K562 (cell line): ENCODE measurements at regions not wholly inside any gene's neighbourhood (a gene's known extent, or its start where the extent isn't known, plus 50 kb on each side); places are given as distances from the start of the nearest gene placed in this dataset.

Source experiments
- ATAC-seq: fragments of 200-7000 bp; cut with Tn5 transposase; 3 replicates; pipeline ENCODE4 v1.9.1; 2020; ENCODE audit warnings: moderate library complexity
- BruUV-seq: library from RNA; stranded (reverse); fragments of 400-500 nt; replicated peaks from 2 replicates; lab custom pipeline; 2021; lab: Mats Ljungman, UMichigan
- CTCF ChIA-PET: fragments of 300-600 bp; formaldehyde crosslinking; extraction: SDS; loops from one replicate; lab custom pipeline; 2021; ENCODE audit warnings: low intra/inter-chr PET ratio; lab: Yijun Ruan, JAX
- POLR2A ChIA-PET: fragments of 300-600, 350-650 bp; sonication (Branson Sonifier 250); formaldehyde crosslinking; extraction: SDS; loops from one replicate; lab custom pipeline; 2021; ENCODE audit warnings: antibody characterized with exemption, inconsistent platforms; lab: Yijun Ruan, JAX
- DNase-seq, 4 experiments: peaks; one replicate each; pipeline versions ENCODE4 v3.0.0 to v3.0.0-alpha.2; 2011 to 2018; ENCODE audit warnings: low spot score in 3 of 4, mixed read lengths in 3 of 4; ENCODE audit errors: extremely low read depth in 1 of 4
- FAIRE-seq: peaks from 2 replicates; lab custom pipeline; 2011; peaks lifted over from hg19 to GRCh38; lab: Jason Lieb, UNC
- H2AFZ ChIP-seq: 2 replicates; pipeline ENCODE4 v1.6.0; 2011; ENCODE audit warnings: low read depth, low read length, control low read depth, inconsistent platforms
- H3K27ac ChIP-seq: fragments of 200-600 bp; 3 replicates; pipeline ENCODE4 v1.8.0; 2011; ENCODE audit warnings: low read depth, mild to moderate bottlenecking, control low read depth, inconsistent platforms, low read length, moderate library complexity, mixed read lengths; ENCODE audit errors: extremely low read depth
- H3K27me3 ChIP-seq, 2 experiments: fragments of 300-600 bp in 1 of 2; 2 replicates in 1 of 2; 3 replicates in 1 of 2; pipeline versions ENCODE4 v1.6.0 to v1.8.0; 2011; ENCODE audit warnings: inconsistent platforms in 2 of 2, low read length in 2 of 2, mild to moderate bottlenecking in 1 of 2, mixed read lengths in 1 of 2, moderate library complexity in 1 of 2; ENCODE audit not compliant: control insufficient read depth in 2 of 2, insufficient read depth in 2 of 2
- H3K36me3 ChIP-seq: fragments of 300-600 bp; 3 replicates; pipeline ENCODE4 v1.8.0; 2011; ENCODE audit warnings: mild to moderate bottlenecking, low read length, inconsistent platforms; ENCODE audit not compliant: control insufficient read depth, insufficient read depth
- H3K4me1 ChIP-seq, 2 experiments: fragments of 200-600 bp in 1 of 2; replicated peaks in 1 of 2; 2 replicates in 1 of 2; 3 replicates in 1 of 2; pipeline versions ENCODE4 v1.5.1 to v1.8.0; 2011; ENCODE audit warnings: inconsistent platforms in 2 of 2, low read length in 2 of 2, mild to moderate bottlenecking in 1 of 2, mixed read lengths in 1 of 2, moderate library complexity in 1 of 2; ENCODE audit not compliant: control insufficient read depth in 2 of 2, insufficient read depth in 2 of 2
- H3K4me2 ChIP-seq: 2 replicates; pipeline ENCODE4 v1.6.1; 2011; ENCODE audit warnings: low read length, control low read depth, inconsistent platforms, mixed read lengths; ENCODE audit not compliant: insufficient read depth
- H3K4me3 ChIP-seq: fragments of 200-600 bp; sonication (generic), shearing (Covaris generic); 2 replicates; pipeline ENCODE4 v1.5.1; 2016; ENCODE audit warnings: control low read depth, inconsistent platforms
- H3K79me2 ChIP-seq: fragments of 200-600 bp; 3 replicates; pipeline ENCODE4 v1.8.0; 2011; ENCODE audit warnings: low read length, inconsistent platforms; ENCODE audit not compliant: control insufficient read depth, insufficient read depth
- H3K9ac ChIP-seq, 2 experiments: 2 replicates each; pipeline versions ENCODE4 v1.6.0 to v1.6.1; 2011; ENCODE audit warnings: low read depth in 2 of 2, low read length in 2 of 2, control low read depth in 1 of 2, inconsistent platforms in 1 of 2, mild to moderate bottlenecking in 1 of 2, mixed read lengths in 1 of 2; ENCODE audit not compliant: insufficient read depth in 1 of 2
- H3K9me1 ChIP-seq: one replicate; pipeline ENCODE4 v1.6.0; 2011; ENCODE audit warnings: inconsistent platforms, mild to moderate bottlenecking, low read length, moderate library complexity; ENCODE audit not compliant: control insufficient read depth, insufficient read depth
- H3K9me3 ChIP-seq: replicated peaks from 2 replicates; pipeline ENCODE4 v1.5.1; 2011; ENCODE audit warnings: low read depth, low read length, inconsistent platforms; ENCODE audit not compliant: control insufficient read depth, insufficient read depth
- H4K20me1 ChIP-seq: replicated peaks from 2 replicates; pipeline ENCODE4 v1.6.1; 2011; ENCODE audit warnings: low read length, inconsistent platforms, mixed read lengths; ENCODE audit not compliant: control insufficient read depth, insufficient read depth
- CEBPB ChIP-seq: fragments of 450-650 bp; IDR thresholded peaks from 2 replicates; pipeline ENCODE4 v1.6.1; 2016; ENCODE audit warnings: missing genetic modification characterization, missing compliant biosample characterization
- CTCF ChIP-seq, 3 experiments: IDR thresholded peaks in 2 of 3; conservative IDR thresholded peaks in 1 of 3; 2 replicates each; pipeline ENCODE4 v1.5.1; 2011 to 2012; ENCODE audit warnings: low read length in 3 of 3, mild to moderate bottlenecking in 3 of 3, control low read depth in 2 of 3, improper control_type of control experiment in 1 of 3, inconsistent platforms in 1 of 3, low read depth in 1 of 3, mixed read lengths in 1 of 3, moderate library complexity in 1 of 3; ENCODE audit not compliant: insufficient read depth in 2 of 3
- EWSR1 ChIP-seq: fragments of 450-650 bp; IDR thresholded peaks from 2 replicates; pipeline ENCODE4 v1.6.1; 2018; ENCODE audit warnings: borderline replicate concordance, mild to moderate bottlenecking, low read depth, moderate library complexity; ENCODE audit not compliant: partially characterized antibody
- GATAD2B ChIP-seq: fragments of 450-650 bp; IDR thresholded peaks from 2 replicates; pipeline ENCODE4 v1.6.1; 2017; ENCODE audit warnings: mild to moderate bottlenecking, borderline replicate concordance
- GTF3C2 ChIP-seq: IDR thresholded peaks from 3 replicates; pipeline ENCODE4 v1.6.1; 2011; ENCODE audit warnings: borderline replicate concordance, mild to moderate bottlenecking, moderate library complexity; ENCODE audit not compliant: insufficient read length; ENCODE audit errors: extremely low read depth
- HNRNPUL1 ChIP-seq: fragments of 200-400 bp; formaldehyde crosslinking; IDR thresholded peaks from 2 replicates; pipeline ENCODE4 v1.6.1; 2017; ENCODE audit warnings: low read length
- NCOA1 ChIP-seq: fragments of 450-650 bp; IDR thresholded peaks from 2 replicates; pipeline ENCODE4 v1.6.1; 2016; ENCODE audit warnings: low read depth
- TCF7 ChIP-seq: sonication (generic); IDR thresholded peaks from 2 replicates; pipeline ENCODE4 v1.6.1; 2016; ENCODE audit warnings: antibody characterized with exemption, borderline replicate concordance
- ZBTB8A ChIP-seq: fragments of 450-650 bp; IDR thresholded peaks from 2 replicates; pipeline ENCODE4 v1.6.1; 2018; ENCODE audit warnings: mild to moderate bottlenecking, moderate library complexity; ENCODE audit not compliant: partially characterized antibody
- ZFP91 ChIP-seq: sonication (generic); formaldehyde crosslinking; IDR thresholded peaks from 2 replicates; pipeline ENCODE4 v1.8.0; 2022; ENCODE audit warnings: mild to moderate bottlenecking, missing genetic modification reagents
- ZNF347 ChIP-seq: fragments of 450-650 bp; formaldehyde crosslinking; IDR thresholded peaks from 2 replicates; pipeline ENCODE4 v1.4.0; 2020; ENCODE audit warnings: low read depth, mild to moderate bottlenecking, moderate library complexity
- ZNF589 ChIP-seq: fragments of 200-800 bp; sonication (Bioruptor generic); IDR thresholded peaks from 2 replicates; pipeline ENCODE4 v1.6.1; 2016; ENCODE audit warnings: low read depth, missing genetic modification characterization, missing compliant biosample characterization
- ZNF76 ChIP-seq: fragments of 250-450 bp; sonication (Bioruptor Pico); IDR thresholded peaks from 2 replicates; pipeline ENCODE4 v1.4.0; 2020; ENCODE audit warnings: mild to moderate bottlenecking, moderate library complexity, borderline replicate concordance
- ZNF780A ChIP-seq: fragments of 250-450 bp; sonication (Bioruptor Pico); IDR thresholded peaks from 2 replicates; pipeline ENCODE4 v1.5.0; 2021; ENCODE audit warnings: mild to moderate bottlenecking
- ZSCAN32 ChIP-seq: fragments of 450-650 bp; formaldehyde crosslinking; IDR thresholded peaks from 2 replicates; pipeline ENCODE4 v1.4.0; 2020; ENCODE audit warnings: mild to moderate bottlenecking, moderate library complexity
- WGBS: fragments of 100-300 bp; shearing (Covaris generic); methylation state at CpG from one replicate; pipeline ENCODE4 v1.1.6; 2016; ENCODE audit warnings: low coverage, mixed read lengths; ENCODE audit not compliant: insufficient coverage; ENCODE audit errors: missing lambda C conversion rate; 5-methylcytosine and 5-hydroxymethylcytosine counted together
- in situ Hi-C: fragments of 300-500 bp; cut with MboI; formaldehyde crosslinking; loops from 4 replicates; pipeline ENCODE4 v1.15.0; 2018; ENCODE audit warnings: inconsistent platforms, mixed read lengths
- intact Hi-C: fragments of 100-400 bp; cut with micrococcal nuclease; formaldehyde crosslinking; loops from 2 replicates; pipeline ENCODE4 v1.14.2; 2022

- FAIRE-seq (no peak), ATAC-seq (no peak), DNase-seq (no peak)
- intact Hi-C loops (no loop called here), in situ Hi-C loops (no loop called here)
- Histone ChIP-seq H3K4me2 (no peak overlapping the region), H3K36me3 (no peaks in the 10 kb centered on the region), H3K4me1 (no peaks in the 10 kb centered on the region), H3K27ac (no peak overlapping the region), H3K9me3 (no peaks in the 10 kb centered on the region), H3K4me3 (no peak overlapping the region), H3K9ac (no peak overlapping the region), H2AFZ (no peak overlapping the region), H3K9me1 (no peaks in the 10 kb centered on the region), H3K27me3 (no peaks in the 10 kb centered on the region), H4K20me1 (no peaks in the 10 kb centered on the region), H3K79me2 (no peaks in the 10 kb centered on the region)
- ChIA-PET CTCF (no interaction called here), POLR2A (no interaction called here)
- 0% methylated on average over 3 of the region's 3 CpGs for WGBS
- BruUV-seq: no TSS peak
- TF ChIP-seq ZNF780A (no peak), ZNF347 (CRISPR knock-in tag) (no peak), ZNF589 (CRISPR knock-in tag) (no peak), ZSCAN32 (CRISPR knock-in tag) (no peak), HNRNPUL1 (no peak), GATAD2B (no peak), NCOA1 (no peak), GTF3C2 (no peak), CTCF (IDR thresholded peaks at IDR 0.05 in 2 of 3, conservative IDR thresholded peaks at IDR 0.05 in 1 of 3; ENCODE audit: insufficient read depth in 2 of 3, low read depth in 1 of 3, low read length in 3 of 3) (no peak), ZFP91 (no peak), CEBPB (tag) (no peak), ZBTB8A (no peak), ZNF76 (no peak), TCF7 (no peak), EWSR1 (no peak)
Observed at GRCh38 chr5:8767746-8768145, 778.1 kb downstream of the SEMA5A start.
